NCI-H146 treated with DMSO at 0.1 percent for 48 hours (cell line): ENCODE measurements at regions not wholly inside any gene's neighbourhood (a gene's known extent, or its start where the extent isn't known, plus 50 kb on each side); places are given as distances from the start of the nearest gene placed in this dataset.

Source experiments
- DNase-seq: peaks from one replicate; lab custom pipeline; 2025; ENCODE audit not compliant: unreplicated experiment; lab: John Stamatoyannopoulos, UW

DNA sequence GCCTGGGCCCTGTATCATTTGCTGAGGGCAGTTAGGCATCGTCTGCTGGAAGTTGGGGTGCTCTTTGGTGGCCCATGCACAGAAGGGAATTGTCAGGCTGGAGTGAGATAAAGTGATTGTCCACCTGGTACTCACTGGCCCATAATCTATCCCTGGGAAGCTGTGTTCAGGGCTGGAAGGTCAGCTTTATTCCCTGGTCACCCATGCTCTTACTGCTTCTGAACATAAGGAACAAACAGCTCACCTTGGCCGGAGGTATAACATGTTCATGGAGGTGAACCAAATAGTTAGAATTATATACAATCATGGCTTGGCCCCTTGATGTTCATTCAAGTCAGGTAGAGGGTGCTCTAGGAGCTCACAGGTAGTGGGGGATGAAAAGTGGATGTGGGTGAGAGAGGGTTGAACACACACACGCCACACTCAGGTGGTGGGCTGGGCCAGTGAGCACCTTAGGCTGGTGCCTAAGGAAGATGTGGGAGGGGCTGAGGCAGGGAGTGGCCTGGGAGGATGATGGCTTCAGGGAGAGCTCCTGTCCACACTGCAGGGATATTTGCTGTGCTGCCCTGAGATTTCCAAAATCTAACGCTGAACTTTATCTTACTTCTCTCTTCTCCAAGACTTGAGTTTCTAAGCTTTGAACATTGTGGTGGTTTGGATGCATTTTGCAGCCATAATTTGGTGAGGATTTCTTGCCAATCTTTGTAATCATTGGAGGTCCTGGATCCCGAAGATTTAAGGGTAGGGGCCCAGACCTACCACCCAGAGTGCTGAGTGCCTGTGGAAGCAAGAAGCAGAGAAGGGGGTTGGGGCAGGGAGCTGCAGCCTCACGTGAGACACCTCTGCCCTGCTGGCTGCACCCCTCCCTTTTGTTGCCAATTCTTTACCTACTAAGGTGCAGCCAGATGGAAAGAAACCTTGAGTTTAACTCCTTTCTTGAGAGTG lies 420.6 kb downstream of the ZNF536 start:
- no peak for DNase-seq

DNA sequence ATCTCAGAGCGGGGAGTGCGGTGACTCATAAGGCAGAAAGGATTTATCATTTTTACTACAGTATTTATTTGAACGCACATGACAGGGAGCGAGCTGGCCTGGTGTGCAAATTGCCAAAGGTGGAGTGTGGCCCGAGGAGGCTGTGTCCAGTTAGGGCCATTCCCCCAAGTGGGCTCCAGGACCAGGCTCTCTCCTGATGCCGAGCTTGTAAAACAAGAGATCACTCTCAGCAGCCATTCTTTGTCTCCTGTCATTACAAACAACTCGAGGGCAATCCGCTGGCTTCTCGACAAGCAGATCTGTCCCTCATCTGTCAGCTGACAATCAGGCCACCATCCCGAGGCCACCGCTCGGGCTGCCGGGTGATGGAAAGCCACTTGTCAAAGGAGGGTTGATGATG lies 418.9 kb downstream of the ZNF536 start:
- no peak for DNase-seq

GRCh38 chr19:30790056-30790680 lies 418.0 kb downstream of the ZNF536 start:
- no peak for DNase-seq

DNA sequence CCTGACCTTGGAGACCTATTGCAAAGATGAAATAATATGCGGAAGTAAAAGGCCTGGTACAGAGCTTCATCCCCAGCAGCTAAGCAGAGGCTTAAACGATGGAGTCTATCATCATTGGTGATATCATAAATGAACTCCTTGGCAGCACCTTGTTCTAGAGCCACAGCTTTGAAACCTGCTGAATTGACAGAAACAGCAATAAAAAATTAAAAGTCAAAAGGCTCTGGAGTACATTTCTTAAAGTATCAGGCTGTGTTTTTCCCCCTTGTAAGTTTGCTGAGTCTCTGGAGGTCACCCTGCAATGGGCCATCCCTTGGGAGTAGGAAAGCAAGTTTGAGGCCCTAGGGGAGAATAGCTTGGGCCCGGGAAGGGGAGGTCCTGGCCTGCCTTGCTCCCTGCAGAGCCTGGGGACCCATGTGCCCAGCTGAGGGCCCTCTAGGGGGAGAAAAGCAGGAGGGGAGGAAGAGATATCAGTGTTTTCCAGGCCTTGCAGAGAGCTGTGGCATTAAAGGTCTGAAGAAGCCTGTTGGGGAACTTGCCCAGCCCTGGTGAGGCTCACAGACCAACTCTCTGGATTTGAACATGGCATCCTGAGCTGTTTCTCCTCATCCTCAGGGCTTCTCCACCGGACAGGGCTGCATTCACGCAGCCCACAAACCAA lies 416.1 kb downstream of the ZNF536 start:
- DNase-seq, result no peak

DNA sequence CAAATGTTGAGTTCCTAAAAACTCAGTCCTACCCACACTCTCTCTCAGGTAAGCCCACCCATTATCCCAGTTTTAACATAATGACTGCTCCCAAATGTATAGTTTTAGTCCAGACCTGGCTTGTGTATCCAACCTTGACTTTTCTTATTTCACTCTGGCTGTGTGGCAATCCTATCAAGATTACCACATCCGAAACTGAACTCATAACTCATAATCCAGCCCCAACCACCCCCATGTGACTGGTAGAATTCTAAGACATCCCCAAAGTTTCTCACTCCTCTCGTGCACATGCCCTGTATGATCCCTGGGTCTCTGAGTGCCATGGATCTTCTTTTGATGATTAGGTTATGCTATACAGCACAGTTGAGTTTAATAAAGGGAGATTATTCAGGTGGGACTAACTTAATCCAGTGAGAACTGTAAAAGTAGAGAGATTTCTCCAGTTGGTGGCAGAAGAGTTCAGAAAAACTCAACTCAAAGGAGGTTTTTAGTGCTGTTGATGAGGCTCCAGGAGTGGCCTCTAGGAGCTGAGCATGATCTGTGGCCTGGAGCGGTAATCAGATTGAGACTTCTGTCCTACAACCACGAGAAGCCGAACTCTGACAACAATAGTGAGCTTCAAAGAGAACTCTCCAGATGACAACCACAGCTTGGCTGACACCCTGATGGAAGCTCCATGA lies 413.4 kb downstream of the ZNF536 start:
- DNase-seq, result no peak

DNA sequence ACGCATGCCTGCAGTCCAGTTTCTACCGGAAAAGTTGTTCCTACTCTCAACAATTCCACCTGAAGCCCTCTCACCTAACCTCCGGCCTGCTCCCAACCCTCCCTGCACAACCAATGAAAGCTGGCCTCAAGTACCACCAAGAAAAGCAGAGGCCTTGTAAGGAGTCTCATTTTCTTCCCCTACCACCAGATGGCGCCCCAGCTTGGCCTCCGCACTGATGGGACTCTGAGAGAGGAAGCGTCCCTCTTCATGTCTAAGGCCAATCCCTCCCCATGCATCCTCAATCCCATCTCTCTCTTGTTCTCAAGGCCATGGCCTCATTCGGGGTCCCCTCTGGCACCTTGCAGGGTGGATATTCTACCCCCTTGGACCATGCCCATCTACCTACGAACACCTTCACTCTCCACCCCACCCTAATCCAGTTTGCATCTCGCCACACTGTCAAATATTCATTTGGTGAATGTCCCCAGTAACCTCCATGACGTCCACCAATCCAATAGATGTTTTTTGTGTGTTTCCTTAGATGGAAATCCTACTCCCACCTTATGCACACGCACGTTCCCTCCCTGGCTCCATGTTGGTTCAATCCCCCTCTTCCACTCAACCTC lies 412.8 kb downstream of the ZNF536 start:
- DNase-seq, result no peak

GRCh38 chr19:30783936-30784335 lies 411.8 kb downstream of the ZNF536 start:
- no peak for DNase-seq

DNA sequence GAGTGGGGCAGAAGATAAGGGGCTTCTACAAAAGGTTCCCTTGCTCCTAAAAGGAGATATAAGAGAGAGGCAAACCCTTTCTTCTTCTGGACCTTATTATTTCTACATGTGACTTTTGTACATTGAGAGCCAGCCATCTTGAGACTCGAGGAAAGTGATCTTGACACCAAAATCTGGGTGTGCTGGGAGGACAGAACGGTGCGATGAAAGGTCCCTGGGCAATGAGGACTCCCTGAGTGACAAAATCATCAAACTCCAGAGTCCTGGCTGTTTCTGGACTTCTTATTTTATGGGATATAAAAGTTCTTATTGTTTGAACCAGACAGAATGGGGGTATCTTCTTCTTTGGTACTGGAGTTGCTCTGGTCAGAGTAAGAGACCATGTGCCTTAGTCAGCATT lies 411.0 kb downstream of the ZNF536 start:
- DNase-seq, result no peak

DNA sequence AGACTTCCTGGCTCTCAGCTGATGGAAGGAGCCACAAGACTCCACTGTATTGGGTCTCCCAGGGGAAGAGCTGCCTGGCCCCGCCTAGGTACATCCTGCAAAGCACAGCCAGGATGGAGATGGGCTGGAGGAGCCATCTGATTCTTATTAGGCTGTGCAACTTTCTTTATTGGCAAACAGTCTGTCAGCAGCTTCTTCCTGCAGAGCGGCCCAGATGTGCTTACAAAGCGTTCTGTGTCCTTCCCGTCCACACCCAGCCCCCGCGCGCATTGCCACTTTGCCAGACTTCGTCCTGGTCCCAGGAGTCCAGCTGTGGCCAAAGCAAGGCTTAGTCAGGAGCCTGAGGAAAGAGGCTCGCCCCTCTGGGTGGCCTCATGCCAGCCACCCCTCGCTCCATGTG lies 409.3 kb downstream of the ZNF536 start:
- DNase-seq, result no peak

- DNase-seq, result no peak
Measured at GRCh38 chr19:30781047-30781446, 408.9 kb downstream of the ZNF536 start.

- DNase-seq, result no peak
Measured at GRCh38 chr19:30780456-30780855, 408.3 kb downstream of the ZNF536 start.

DNA sequence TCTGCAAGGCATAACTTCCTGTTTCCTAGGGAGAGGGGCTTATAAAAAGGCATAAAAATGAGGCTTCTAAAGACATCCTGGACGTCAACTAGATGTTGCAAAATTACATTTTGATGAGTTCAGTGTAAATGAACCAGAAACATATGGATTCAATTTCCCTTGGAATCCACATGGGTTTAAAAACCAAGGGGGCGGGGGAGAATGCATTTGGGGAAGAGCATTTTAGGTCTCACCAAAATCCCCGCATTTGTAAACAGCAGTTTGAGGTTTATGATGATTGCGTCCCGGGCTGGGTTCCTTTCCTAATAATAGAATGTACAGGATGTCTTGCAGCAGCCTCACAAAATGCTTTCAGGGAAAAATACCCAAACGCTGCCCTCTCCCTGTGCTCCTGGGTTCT lies 407.8 kb downstream of the ZNF536 start:
- DNase-seq, result no peak

DNA sequence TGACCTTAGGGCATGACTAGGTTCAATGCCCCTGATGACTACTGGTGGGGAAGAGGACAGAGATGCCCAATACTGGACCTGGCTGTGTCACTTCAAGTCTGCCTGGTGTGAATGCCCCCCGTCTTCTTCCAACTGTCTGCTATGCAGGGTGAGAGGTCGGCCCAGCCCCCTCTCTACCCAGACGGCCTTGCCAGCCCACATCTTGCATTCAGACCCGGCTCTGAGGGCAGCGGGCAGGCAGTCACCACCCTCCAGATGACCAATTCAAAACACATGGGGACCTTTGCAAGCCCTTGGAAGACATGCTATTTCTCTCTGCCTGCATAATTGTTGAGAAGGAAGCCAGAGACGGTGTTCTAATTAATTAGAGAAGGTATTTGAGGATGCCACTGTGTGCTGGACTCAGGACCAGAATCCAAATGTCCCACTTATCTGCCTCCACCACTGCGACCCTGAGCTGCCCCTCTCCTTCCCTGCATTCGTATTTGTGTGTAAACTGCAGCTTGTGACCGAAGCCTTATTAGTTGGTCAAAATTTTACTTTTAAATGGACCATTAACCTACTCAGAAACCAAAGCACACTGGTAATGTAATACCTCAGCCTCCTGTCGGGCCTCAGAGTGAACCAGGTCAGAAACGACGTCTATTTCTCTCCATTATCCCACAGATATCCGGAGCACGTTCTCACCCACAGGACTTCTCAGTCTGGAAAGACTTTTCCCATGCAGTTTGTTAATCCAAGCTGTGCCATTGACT lies 407.0 kb downstream of the ZNF536 start:
- no peak for DNase-seq

DNA sequence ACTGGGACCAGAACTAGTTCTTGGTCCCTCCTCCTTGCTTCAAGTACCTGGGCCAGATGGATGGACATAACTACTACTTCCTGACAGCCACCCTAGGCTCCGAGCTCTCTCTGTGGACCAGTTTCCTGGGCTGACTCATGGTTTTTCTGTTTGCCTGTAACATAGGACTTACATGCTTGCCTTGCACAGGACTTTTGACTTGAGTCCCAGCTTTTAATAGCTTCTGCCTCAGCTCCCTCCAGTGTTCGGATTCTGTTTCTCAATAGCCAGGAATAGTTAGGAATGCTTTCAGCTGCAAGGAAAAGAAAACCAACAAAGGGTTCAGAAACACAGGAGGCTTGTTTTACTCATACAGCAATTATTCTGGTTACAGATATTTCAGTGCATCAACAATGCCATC lies 405.9 kb downstream of the ZNF536 start:
- DNase-seq, result no peak

GRCh38 chr19:30775956-30776355 lies 403.8 kb downstream of the ZNF536 start:
- no peak for DNase-seq

- no peak for DNase-seq
Measured at GRCh38 chr19:30774252-30774766, 402.1 kb downstream of the ZNF536 start.

GRCh38 chr19:30762651-30763050 lies 390.5 kb downstream of the ZNF536 start:
- DNase-seq, result no peak

DNA sequence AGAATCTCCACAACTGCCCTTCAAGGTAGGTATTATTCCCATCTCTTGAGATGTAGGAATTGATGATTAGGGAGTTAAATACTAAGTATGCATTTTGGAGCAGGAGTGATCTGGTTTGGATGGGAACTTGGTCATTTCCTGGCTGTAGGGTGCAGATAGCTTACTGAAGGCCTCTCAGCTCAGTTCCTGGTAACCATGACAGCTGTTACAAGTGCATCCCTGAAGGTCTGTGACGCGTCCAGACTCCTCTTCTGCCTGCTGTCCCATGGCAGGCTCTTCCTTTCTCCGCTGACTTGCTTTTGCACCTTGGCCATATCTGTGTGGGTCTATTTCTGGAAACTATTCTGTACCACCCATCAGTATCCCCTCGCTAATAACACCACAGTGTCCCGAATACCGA lies 387.8 kb downstream of the ZNF536 start:
- DNase-seq, result no peak

GRCh38 chr19:30757837-30758617 lies 385.8 kb downstream of the ZNF536 start:
- DNase-seq, result no peak
